ENCODE measurements at regions not wholly inside any gene's neighbourhood (a gene's known extent, or its start where the extent isn't known, plus 50 kb on each side); places are given as distances from the start of the nearest gene placed in this dataset.

- Histone ChIP-seq H3K36me3 (ENCODE audit: insufficient read depth, low read length) (no peaks in the 10 kb centered on the region), H3K9ac (ENCODE audit: low read depth, low read length) (peak overlapping the region; percentile 57), H3K9me3 (replicated peaks; ENCODE audit: low read length) (no peaks in the 10 kb centered on the region)
Observed at GRCh38 chr2:5164776-5165525, 527.2 kb upstream of the SOX11 start.

DNA sequence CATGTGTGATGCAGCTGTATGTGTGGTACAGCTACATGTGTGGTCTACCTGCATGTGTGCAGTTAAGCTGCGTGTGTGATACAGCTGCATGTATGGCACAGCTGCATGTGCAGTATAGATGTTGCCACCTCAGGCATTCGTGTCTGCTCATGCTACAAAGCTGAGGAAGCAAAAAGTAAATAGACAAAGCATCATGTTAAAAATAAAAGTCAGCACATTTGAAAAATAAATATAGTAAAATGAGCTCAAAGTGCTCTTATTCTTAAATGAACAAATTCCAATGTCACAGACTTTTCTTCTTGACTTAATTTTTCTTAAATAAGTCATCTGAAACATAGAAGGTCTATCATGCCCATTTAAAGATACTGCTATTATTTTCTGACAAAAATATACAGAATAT, 519.3 kb upstream of the SOX11 start:
- H3K4me1 ChIP-seq (ENCODE audit: control insufficient read depth, insufficient read depth, low read length) = peaks cover 6% of the 10 kb centered on the region
- H3K4me2 ChIP-seq (ENCODE audit: low read length) = no peak overlapping the region
- H3K4me3 ChIP-seq (ENCODE audit: low read length) = no peak overlapping the region
- no peaks in the 10 kb centered on the region for H3K9me3 ChIP-seq (replicated peaks; ENCODE audit: low read length)
- no peak overlapping the region for H3K9ac ChIP-seq (ENCODE audit: low read depth, low read length)
- no peaks in the 10 kb centered on the region for H3K36me3 ChIP-seq (ENCODE audit: insufficient read depth, low read length)
- H3K27me3 ChIP-seq (ENCODE audit: control insufficient read depth, insufficient read depth, low read length) = no peaks in the 10 kb centered on the region

More at GRCh38 chr2:5164776-5165525, 527.2 kb upstream of the SOX11 start:
- H3K4me1 ChIP-seq (ENCODE audit: control insufficient read depth, insufficient read depth, low read length) = peaks cover 17% of the 10 kb centered on the region
- peak overlapping the region; percentile 50 for H3K4me3 ChIP-seq (ENCODE audit: low read length)
- peak overlapping the region; percentile 65 for H3K4me2 ChIP-seq (ENCODE audit: low read length)
- no peaks in the 10 kb centered on the region for H3K27me3 ChIP-seq (ENCODE audit: control insufficient read depth, insufficient read depth, low read length)

DNA sequence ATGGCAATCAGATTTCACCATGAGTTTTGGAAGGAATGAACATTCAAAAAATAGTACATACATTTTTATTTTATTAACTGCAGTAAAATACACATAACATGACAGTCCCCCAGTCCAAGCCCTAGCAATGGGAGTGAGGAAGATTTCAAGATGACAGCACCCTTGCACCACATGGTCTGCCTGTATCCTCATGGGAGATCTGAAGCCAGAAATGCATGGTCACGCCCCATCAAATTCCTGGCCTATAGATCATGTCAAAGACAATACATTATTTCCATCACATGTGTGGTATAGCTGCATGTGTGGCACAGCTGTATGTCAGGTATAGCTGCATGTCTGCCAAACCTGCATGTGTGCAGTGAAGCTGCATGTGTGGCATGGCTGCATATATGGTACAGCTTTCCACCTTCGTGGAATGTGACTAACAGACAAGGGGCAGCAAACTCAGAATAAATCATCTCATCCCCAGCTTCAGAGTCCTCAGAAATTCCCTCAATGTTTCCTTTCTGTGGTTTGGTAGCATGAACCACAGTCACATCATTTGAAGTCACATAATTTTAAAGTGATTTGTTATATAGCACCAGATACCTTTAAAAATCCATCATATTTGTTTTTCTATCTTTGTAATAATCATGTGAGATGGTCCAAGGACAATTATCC, 518.2 kb upstream of the SOX11 start:
- peaks cover 6% of the 10 kb centered on the region for H3K4me1 ChIP-seq (ENCODE audit: control insufficient read depth, insufficient read depth, low read length)
- no peaks in the 10 kb centered on the region for H3K27me3 ChIP-seq (ENCODE audit: control insufficient read depth, insufficient read depth, low read length)
- no peak overlapping the region for H3K4me3 ChIP-seq (ENCODE audit: low read length)
- no peaks in the 10 kb centered on the region for H3K9me3 ChIP-seq (replicated peaks; ENCODE audit: low read length)
- H3K36me3 ChIP-seq (ENCODE audit: insufficient read depth, low read length) = no peaks in the 10 kb centered on the region
- no peak overlapping the region for H3K9ac ChIP-seq (ENCODE audit: low read depth, low read length)
- H3K4me2 ChIP-seq (ENCODE audit: low read length) = no peak overlapping the region

- Histone ChIP-seq H3K4me3 (ENCODE audit: low read length) (no peak overlapping the region), H3K27me3 (ENCODE audit: control insufficient read depth, insufficient read depth, low read length) (no peaks in the 10 kb centered on the region), H3K9me3 (replicated peaks; ENCODE audit: low read length) (no peaks in the 10 kb centered on the region), H3K4me1 (ENCODE audit: control insufficient read depth, insufficient read depth, low read length) (peaks cover 6% of the 10 kb centered on the region), H3K9ac (ENCODE audit: low read depth, low read length) (no peak overlapping the region), H3K36me3 (ENCODE audit: insufficient read depth, low read length) (no peaks in the 10 kb centered on the region), H3K4me2 (ENCODE audit: low read length) (no peak overlapping the region)
Observed at GRCh38 chr2:5175231-5175630, 517.0 kb upstream of the SOX11 start.

- H3K4me1 ChIP-seq (ENCODE audit: control insufficient read depth, insufficient read depth, low read length) = peaks cover 6% of the 10 kb centered on the region
- H3K9ac ChIP-seq (ENCODE audit: low read depth, low read length) = peak overlapping the region; percentile 3
- H3K4me3 ChIP-seq (ENCODE audit: low read length) = no peak overlapping the region
- H3K27me3 ChIP-seq (ENCODE audit: control insufficient read depth, insufficient read depth, low read length) = no peaks in the 10 kb centered on the region
- H3K9me3 ChIP-seq (replicated peaks; ENCODE audit: low read length) = no peaks in the 10 kb centered on the region
- H3K36me3 ChIP-seq (ENCODE audit: insufficient read depth, low read length) = no peaks in the 10 kb centered on the region
- no peak overlapping the region for H3K4me2 ChIP-seq (ENCODE audit: low read length)
Observed at GRCh38 chr2:5176764-5177163, 515.4 kb upstream of the SOX11 start.

GRCh38 chr2:5183031-5183430, 509.2 kb upstream of the SOX11 start:
- Histone ChIP-seq H3K9ac (ENCODE audit: low read depth, low read length) (no peak overlapping the region), H3K4me3 (ENCODE audit: low read length) (no peak overlapping the region), H3K27me3 (ENCODE audit: control insufficient read depth, insufficient read depth, low read length) (no peaks in the 10 kb centered on the region), H3K36me3 (ENCODE audit: insufficient read depth, low read length) (no peaks in the 10 kb centered on the region), H3K4me1 (ENCODE audit: control insufficient read depth, insufficient read depth, low read length) (no peaks in the 10 kb centered on the region), H3K4me2 (ENCODE audit: low read length) (no peak overlapping the region), H3K9me3 (replicated peaks; ENCODE audit: low read length) (no peaks in the 10 kb centered on the region)

GRCh38 chr2:5187283-5187682, 504.9 kb upstream of the SOX11 start:
- Histone ChIP-seq H3K9me3 (replicated peaks; ENCODE audit: low read length) (no peaks in the 10 kb centered on the region), H3K4me3 (ENCODE audit: low read length) (no peak overlapping the region), H3K27me3 (ENCODE audit: control insufficient read depth, insufficient read depth, low read length) (no peaks in the 10 kb centered on the region), H3K4me1 (ENCODE audit: control insufficient read depth, insufficient read depth, low read length) (no peaks in the 10 kb centered on the region), H3K4me2 (ENCODE audit: low read length) (no peak overlapping the region), H3K9ac (ENCODE audit: low read depth, low read length) (no peak overlapping the region), H3K36me3 (ENCODE audit: insufficient read depth, low read length) (no peaks in the 10 kb centered on the region)

DNA sequence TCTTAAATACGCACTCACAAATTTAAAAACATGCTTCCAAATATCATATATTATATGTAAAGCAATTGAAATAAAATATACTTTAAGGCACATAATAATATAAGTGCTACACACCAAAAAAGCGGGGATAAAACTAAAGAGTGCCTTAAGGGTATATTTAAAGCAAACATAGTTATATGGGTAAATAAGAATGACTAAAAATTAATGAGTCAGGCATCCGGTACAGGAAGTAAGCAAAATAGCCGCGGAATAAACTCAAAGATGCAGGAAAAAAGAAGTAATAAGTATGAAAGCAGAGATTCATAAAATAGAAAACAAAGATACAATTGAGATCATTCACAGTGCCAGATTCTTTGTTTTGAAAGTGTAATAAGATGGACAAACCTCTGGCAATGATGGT, 503.5 kb upstream of the SOX11 start:
- Histone ChIP-seq H3K9ac (ENCODE audit: low read depth, low read length) (no peak overlapping the region), H3K4me3 (ENCODE audit: low read length) (no peak overlapping the region), H3K4me2 (ENCODE audit: low read length) (no peak overlapping the region), H3K4me1 (ENCODE audit: control insufficient read depth, insufficient read depth, low read length) (no peaks in the 10 kb centered on the region), H3K27me3 (ENCODE audit: control insufficient read depth, insufficient read depth, low read length) (no peaks in the 10 kb centered on the region), H3K9me3 (replicated peaks; ENCODE audit: low read length) (no peaks in the 10 kb centered on the region), H3K36me3 (ENCODE audit: insufficient read depth, low read length) (no peaks in the 10 kb centered on the region)

DNA sequence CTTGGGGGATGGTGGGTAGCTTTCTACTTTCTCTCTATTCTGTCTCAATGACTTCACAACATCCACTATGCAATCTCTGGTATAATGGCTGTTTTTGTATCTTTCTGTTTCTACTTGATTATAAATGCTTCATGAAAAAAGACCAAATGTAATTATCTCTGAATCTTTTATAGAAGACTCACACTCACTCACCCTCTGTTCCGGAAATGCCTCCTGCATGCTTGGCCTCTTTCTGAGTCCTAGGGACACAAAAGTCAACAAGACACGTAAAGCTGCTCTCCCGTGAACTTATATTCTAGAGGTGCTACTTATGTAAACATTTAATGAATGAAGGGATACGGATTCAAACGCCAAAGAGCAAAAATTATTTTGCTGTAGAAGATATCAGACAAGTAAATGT, 502.2 kb upstream of the SOX11 start:
- H3K4me3 ChIP-seq (ENCODE audit: low read length) = no peak overlapping the region
- no peaks in the 10 kb centered on the region for H3K9me3 ChIP-seq (replicated peaks; ENCODE audit: low read length)
- no peak overlapping the region for H3K4me2 ChIP-seq (ENCODE audit: low read length)
- H3K9ac ChIP-seq (ENCODE audit: low read depth, low read length) = no peak overlapping the region
- no peaks in the 10 kb centered on the region for H3K36me3 ChIP-seq (ENCODE audit: insufficient read depth, low read length)
- no peaks in the 10 kb centered on the region for H3K27me3 ChIP-seq (ENCODE audit: control insufficient read depth, insufficient read depth, low read length)
- H3K4me1 ChIP-seq (ENCODE audit: control insufficient read depth, insufficient read depth, low read length) = no peaks in the 10 kb centered on the region

DNA sequence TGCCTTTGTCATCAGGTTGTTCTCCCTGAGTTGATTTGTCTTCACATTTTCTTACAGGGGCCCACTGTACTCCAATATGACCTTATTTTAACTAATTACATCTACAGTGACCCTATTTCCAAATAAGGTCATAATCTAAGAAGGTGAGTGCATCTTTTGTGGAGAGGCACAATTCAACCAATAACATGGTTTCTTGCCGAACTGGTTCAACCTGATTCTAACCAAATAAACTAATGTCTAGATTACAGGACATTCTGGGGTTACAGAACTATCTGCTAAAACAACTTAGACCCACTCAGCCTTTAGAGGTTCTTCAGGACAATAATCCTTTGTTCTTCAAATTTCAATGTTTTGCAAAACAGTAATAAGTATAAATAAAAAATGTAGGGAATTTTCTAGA, 496.5 kb upstream of the SOX11 start:
- H3K9ac ChIP-seq (ENCODE audit: low read depth, low read length) = no peak overlapping the region
- H3K36me3 ChIP-seq (ENCODE audit: insufficient read depth, low read length) = no peaks in the 10 kb centered on the region

DNA sequence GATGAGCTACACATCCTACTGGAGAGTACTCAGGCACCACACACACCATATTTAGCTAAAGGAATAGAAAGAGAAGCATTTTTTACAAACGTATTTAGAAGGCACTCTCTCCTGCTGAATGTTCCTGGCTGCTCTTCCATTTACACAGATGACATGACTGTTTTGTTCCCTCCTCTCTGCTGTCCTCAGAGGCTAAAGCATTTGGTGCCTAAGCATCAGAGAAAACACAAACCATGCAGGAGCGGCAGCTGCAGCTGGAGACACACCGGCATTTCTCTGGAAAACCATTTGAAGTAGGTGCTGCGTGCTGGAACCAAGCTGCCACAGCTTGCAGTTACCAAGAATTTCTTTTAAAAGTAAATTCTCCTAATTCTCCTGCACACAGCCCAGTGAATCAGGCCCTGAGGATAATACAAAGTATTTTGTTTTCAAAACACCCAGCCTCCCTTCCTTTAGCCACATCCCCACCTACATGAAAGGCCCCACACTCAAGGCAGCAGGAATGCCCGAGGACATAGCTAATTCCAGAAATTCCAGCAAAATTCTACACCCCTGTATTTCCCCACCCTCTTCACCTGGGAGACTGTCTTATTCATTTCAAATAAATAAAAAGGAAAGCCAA, 488.9 kb upstream of the SOX11 start:
- no peak overlapping the region for H3K9ac ChIP-seq (ENCODE audit: low read depth, low read length)
- no peaks in the 10 kb centered on the region for H3K36me3 ChIP-seq (ENCODE audit: insufficient read depth, low read length)
- no peaks in the 10 kb centered on the region for H3K4me1 ChIP-seq (ENCODE audit: control insufficient read depth, insufficient read depth, low read length)
- no peaks in the 10 kb centered on the region for H3K27me3 ChIP-seq (ENCODE audit: control insufficient read depth, insufficient read depth, low read length)
- H3K4me3 ChIP-seq (ENCODE audit: low read length) = no peak overlapping the region
- H3K4me2 ChIP-seq (ENCODE audit: low read length) = no peak overlapping the region
- H3K9me3 ChIP-seq (replicated peaks; ENCODE audit: low read length) = no peaks in the 10 kb centered on the region

More for the DNA sequence above, 496.5 kb upstream of the SOX11 start:
- Histone ChIP-seq H3K4me2 (ENCODE audit: low read length) (no peak overlapping the region), H3K4me3 (ENCODE audit: low read length) (no peak overlapping the region), H3K27me3 (ENCODE audit: control insufficient read depth, insufficient read depth, low read length) (peaks cover 3% of the 10 kb centered on the region), H3K9me3 (replicated peaks; ENCODE audit: low read length) (no peaks in the 10 kb centered on the region), H3K4me1 (ENCODE audit: control insufficient read depth, insufficient read depth, low read length) (no peaks in the 10 kb centered on the region)

All from skeletal muscle satellite cell (primary cell).